DMS79 treated with DMSO at 0.1 percent for 48 hours (cell line): ENCODE measurements at regions not wholly inside any gene's neighbourhood (a gene's known extent, or its start where the extent isn't known, plus 50 kb on each side); places are given as distances from the start of the nearest gene placed in this dataset.

ENCODE experiments used
- DNase-seq: peaks from one replicate; lab custom pipeline; 2025; lab: John Stamatoyannopoulos, UW

GRCh38 chr12:54711669-54712068 is 63.5 kb upstream of the DCD start:
- no peak for DNase-seq

GRCh38 chr12:54708826-54709225 is 60.7 kb upstream of the DCD start:
- DNase-seq = no peak

- DNase-seq = no peak
Observed at GRCh38 chr12:54704202-54704601, 56.0 kb upstream of the DCD start.

- no peak for DNase-seq
Observed at GRCh38 chr12:54701940-54702592, 53.9 kb upstream of the DCD start.

- DNase-seq = no peak
Observed at GRCh38 chr12:54700849-54701248, 52.7 kb upstream of the DCD start.

- DNase-seq = no peak
Observed at GRCh38 chr12:54700301-54700700, 52.1 kb upstream of the DCD start.
